Neuronal stem cell (in vitro differentiated cells): ENCODE measurements at regions not wholly inside any gene's neighbourhood (a gene's known extent, or its start where the extent isn't known, plus 50 kb on each side); places are given as distances from the start of the nearest gene placed in this dataset.
A peak's percentile ranks its signal among the peaks of the same experiment; 100 is the strongest.

Experiments
- DNase-seq: peaks from one replicate; pipeline ENCODE4 v3.0.0-alpha.2; 2013; ENCODE audit warnings: low spot score
- H2AFZ ChIP-seq: one replicate; pipeline ENCODE4 v1.6.1; 2013; ENCODE audit warnings: mild to moderate bottlenecking, low read length, inconsistent platforms
- H2AK5ac ChIP-seq: 2 replicates; pipeline ENCODE4 v1.6.1; 2013; ENCODE audit warnings: low read depth, mild to moderate bottlenecking, inconsistent platforms, low read length, moderate library complexity, mixed read lengths
- H2BK120ac ChIP-seq: 2 replicates; pipeline ENCODE4 v1.6.1; 2013; ENCODE audit warnings: low read depth, mild to moderate bottlenecking, inconsistent platforms, low read length, moderate library complexity, mixed read lengths
- H2BK12ac ChIP-seq: one replicate; pipeline ENCODE4 v1.6.1; 2013; ENCODE audit warnings: low read length, inconsistent platforms
- H2BK15ac ChIP-seq: 2 replicates; pipeline ENCODE4 v1.6.1; 2013; ENCODE audit warnings: mild to moderate bottlenecking, low read length, inconsistent platforms, mixed read lengths
- H2BK5ac ChIP-seq: one replicate; pipeline ENCODE4 v1.6.1; 2013; ENCODE audit warnings: inconsistent platforms, mild to moderate bottlenecking, low read length, moderate library complexity
- H3K14ac ChIP-seq: one replicate; pipeline ENCODE4 v1.6.1; 2013; ENCODE audit warnings: low read length, inconsistent platforms
- H3K18ac ChIP-seq: 2 replicates; pipeline ENCODE4 v1.6.1; 2013; ENCODE audit warnings: low read length, inconsistent platforms
- H3K23ac ChIP-seq: 2 replicates; pipeline ENCODE4 v1.6.1; 2013; ENCODE audit warnings: low read depth, mild to moderate bottlenecking, mixed read lengths, low read length, inconsistent platforms; ENCODE audit not compliant: poor library complexity
- H3K27ac ChIP-seq: replicated peaks from 3 replicates; pipeline ENCODE4 v1.5.1; 2013; ENCODE audit warnings: low read length, inconsistent platforms
- H3K27me3 ChIP-seq, 3 experiments: 2 replicates each; pipeline ENCODE4 v1.6.1; 2013; ENCODE audit warnings: low read length in 3 of 3, mild to moderate bottlenecking in 2 of 3, inconsistent platforms in 1 of 3, low read depth in 1 of 3, mixed read lengths in 1 of 3, moderate library complexity in 1 of 3; ENCODE audit not compliant: control insufficient read depth in 3 of 3, insufficient read depth in 3 of 3
- H3K36me3 ChIP-seq, 2 donors: replicated peaks in 1 of 2; 2 replicates each; pipeline ENCODE4 v1.6.1; 2013; ENCODE audit warnings: low read length in 2 of 2; ENCODE audit not compliant: control insufficient read depth in 2 of 2, insufficient read depth in 2 of 2
- H3K4ac ChIP-seq: 2 replicates; pipeline ENCODE4 v1.6.1; 2013; ENCODE audit warnings: inconsistent platforms, mild to moderate bottlenecking, low read length, moderate library complexity
- H3K4me1 ChIP-seq, 2 donors: 1 replicate in 1 of 2; 2 replicates in 1 of 2; pipeline ENCODE4 v1.6.1; 2013; ENCODE audit warnings: low read length in 2 of 2, low read depth in 1 of 2; ENCODE audit not compliant: control insufficient read depth in 2 of 2, insufficient read depth in 1 of 2
- H3K4me2 ChIP-seq: one replicate; pipeline ENCODE4 v1.6.1; 2013; ENCODE audit warnings: mild to moderate bottlenecking, low read length, inconsistent platforms; ENCODE audit not compliant: insufficient read depth, poor library complexity, severe bottlenecking
- H3K4me3 ChIP-seq, 2 donors: 2 replicates each; pipeline ENCODE4 v1.5.1; 2013; ENCODE audit warnings: low read length in 2 of 2, mild to moderate bottlenecking in 2 of 2, inconsistent platforms in 1 of 2, moderate library complexity in 1 of 2
- H3K79me1 ChIP-seq: one replicate; pipeline ENCODE4 v1.6.1; 2013; ENCODE audit warnings: low read depth, mild to moderate bottlenecking, inconsistent platforms, low read length, moderate library complexity
- H3K9ac ChIP-seq: one replicate; pipeline ENCODE4 v1.6.1; 2013; ENCODE audit warnings: mild to moderate bottlenecking, low read depth, low read length, inconsistent platforms; ENCODE audit not compliant: poor library complexity
- H3K9me3 ChIP-seq, 2 donors: replicated peaks in 1 of 2; 2 replicates each; pipeline versions ENCODE3 to v1.6.1; 2013; ENCODE audit warnings: low read length in 2 of 2, mild to moderate bottlenecking in 2 of 2, inconsistent platforms in 1 of 2, low read depth in 1 of 2, mixed read lengths in 1 of 2, moderate library complexity in 1 of 2; ENCODE audit not compliant: control insufficient read depth in 2 of 2, insufficient read depth in 1 of 2
- H4K8ac ChIP-seq: one replicate; pipeline ENCODE4 v1.6.1; 2013; ENCODE audit warnings: low read depth, mild to moderate bottlenecking, inconsistent platforms, low read length, moderate library complexity
- H4K91ac ChIP-seq: one replicate; pipeline ENCODE4 v1.6.1; 2013; ENCODE audit warnings: low read length, low read depth, mild to moderate bottlenecking, inconsistent platforms; ENCODE audit not compliant: poor library complexity
- WGBS, 2 donors: extraction: QIAGEN DNeasy Blood & Tissue Kit; methylation state at CpG; one replicate each; pipeline ENCODE4 v1.1.7; 2013; ENCODE audit warnings: missing lambda C conversion rate in 2 of 2, mixed read lengths in 1 of 2; ENCODE audit not compliant: insufficient read length in 2 of 2, insufficient replicate concordance in 1 of 2; ENCODE audit errors: extremely low coverage in 2 of 2; 5-methylcytosine and 5-hydroxymethylcytosine counted together

DNA sequence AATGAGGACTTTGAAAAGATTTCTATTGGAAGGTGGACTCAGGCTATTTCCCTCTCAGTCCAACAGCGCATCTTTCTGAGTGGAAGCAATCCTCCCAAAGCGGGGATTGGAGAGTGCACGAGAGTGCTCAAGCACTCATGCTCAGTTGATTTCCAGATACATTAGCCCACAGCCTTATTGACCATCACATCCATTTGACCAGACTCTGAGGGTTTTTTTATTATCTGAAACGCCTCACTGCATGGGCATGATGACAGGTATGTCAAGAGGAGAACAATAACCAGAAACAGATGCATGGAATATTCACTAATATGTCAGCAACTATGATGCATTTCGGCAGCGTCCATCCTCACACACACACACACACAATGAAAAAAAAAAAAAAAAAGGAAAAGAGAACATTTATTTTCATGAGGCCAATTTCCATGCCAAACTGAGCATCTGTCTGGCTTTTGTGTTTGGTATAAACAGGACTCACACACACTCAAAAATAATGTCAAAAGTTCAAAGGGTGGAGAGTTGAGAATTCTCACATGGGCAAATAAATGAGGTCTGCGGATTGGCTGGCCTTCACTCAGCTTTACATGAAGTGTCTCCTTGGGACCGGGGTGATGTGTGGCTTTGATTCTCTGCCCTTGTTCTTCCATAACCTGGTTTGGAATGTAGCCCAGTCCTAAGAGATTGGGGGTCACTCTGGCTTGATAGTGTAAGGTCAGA lies 371.6 kb downstream of the MCTP2 start:
- Histone ChIP-seq H3K27me3 (peaks cover 0 to 3% (median 0%) of the 10 kb centered on the region in 3 experiments), H2AFZ (no peak overlapping the region), H2BK12ac (no peak overlapping the region), H3K4me3 (no peak overlapping the region), H3K9ac (no peak overlapping the region), H3K23ac (no peak overlapping the region), H3K9me3 (no peaks in the 10 kb centered on the region), H4K8ac (no peak overlapping the region), H3K4ac (no peak overlapping the region), H3K4me1 (peaks cover 0 to 2% of the 10 kb centered on the region in 2 donors), H3K36me3 (no peaks in the 10 kb centered on the region), H2BK5ac (no peak overlapping the region), H3K79me1 (no peaks in the 10 kb centered on the region), H3K27ac (no peak overlapping the region), H2AK5ac (no peak overlapping the region), H3K4me2 (no peak overlapping the region), H3K18ac (no peak overlapping the region), H2BK15ac (no peak overlapping the region), H2BK120ac (no peak overlapping the region), H4K91ac (no peak overlapping the region), H3K14ac (no peak overlapping the region)
- DNase-seq, result no peak
- WGBS, 2 donors, result no CpG with 5 or more reads among the region's 8 CpGs

DNA sequence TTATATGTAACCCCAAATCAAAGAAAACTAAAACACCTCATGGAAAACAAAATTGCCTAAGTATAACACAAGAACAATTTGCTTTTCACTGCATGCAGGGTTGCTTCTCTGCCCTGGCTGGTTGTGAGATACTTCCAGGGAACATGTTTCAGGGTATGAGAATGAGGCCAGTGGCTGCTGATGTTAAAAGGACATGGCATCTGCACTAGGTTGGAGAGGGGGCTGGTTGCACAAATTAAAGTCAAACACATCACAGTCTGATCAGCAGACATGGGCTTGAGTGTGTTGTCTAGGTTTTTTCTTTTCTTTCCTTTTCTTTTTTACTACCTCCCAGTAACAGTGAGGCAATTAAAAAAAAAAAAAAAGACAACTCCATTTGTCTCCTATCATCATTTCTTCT lies 374.9 kb downstream of the MCTP2 start:
- no peak overlapping the region for H3K4ac ChIP-seq
- H4K91ac ChIP-seq, result no peak overlapping the region
- H3K36me3 ChIP-seq, result no peaks in the 10 kb centered on the region
- H3K4me3 ChIP-seq, result no peak overlapping the region
- H3K27ac ChIP-seq, result no peak overlapping the region
- H2AFZ ChIP-seq, result no peak overlapping the region
- no peak overlapping the region for H2BK12ac ChIP-seq
- no peaks in the 10 kb centered on the region for H3K4me1 ChIP-seq
- no peak overlapping the region for H3K18ac ChIP-seq
- no peak overlapping the region for H3K14ac ChIP-seq
- H3K9me3 ChIP-seq, result no peaks in the 10 kb centered on the region
- H2BK5ac ChIP-seq, result no peak overlapping the region
- H3K9ac ChIP-seq, result no peak overlapping the region
- no peaks in the 10 kb centered on the region for H3K79me1 ChIP-seq
- H3K23ac ChIP-seq, result no peak overlapping the region
- no peak overlapping the region for H4K8ac ChIP-seq
- no peak overlapping the region for H2AK5ac ChIP-seq
- no peaks in the 10 kb centered on the region for H3K27me3 ChIP-seq
- no peak overlapping the region for H2BK15ac ChIP-seq
- no peak overlapping the region for H3K4me2 ChIP-seq
- DNase-seq, result no peak
- H2BK120ac ChIP-seq, result no peak overlapping the region

GRCh38 chr15:94607176-94607654 lies 375.9 kb downstream of the MCTP2 start:
- H2BK12ac ChIP-seq, result no peak overlapping the region
- no peak overlapping the region for H3K14ac ChIP-seq
- no peak for DNase-seq
- no peaks in the 10 kb centered on the region for H3K36me3 ChIP-seq
- no peak overlapping the region for H3K23ac ChIP-seq
- no CpG with 5 or more reads among the region's 7 CpGs for WGBS, 2 donors
- no peak overlapping the region for H3K18ac ChIP-seq
- no peak overlapping the region for H3K4me3 ChIP-seq
- H3K27me3 ChIP-seq, result no peaks in the 10 kb centered on the region
- H3K27ac ChIP-seq, result no peak overlapping the region
- H4K91ac ChIP-seq, result no peak overlapping the region
- H3K9me3 ChIP-seq, result no peaks in the 10 kb centered on the region
- H2BK5ac ChIP-seq, result no peak overlapping the region
- no peak overlapping the region for H2BK15ac ChIP-seq
- H2BK120ac ChIP-seq, result no peak overlapping the region
- H2AFZ ChIP-seq, result peak overlapping the region; percentile 63
- H4K8ac ChIP-seq, result no peak overlapping the region
- H3K4me2 ChIP-seq, result no peak overlapping the region
- H3K4me1 ChIP-seq, result no peaks in the 10 kb centered on the region
- H2AK5ac ChIP-seq, result no peak overlapping the region
- H3K9ac ChIP-seq, result no peak overlapping the region
- H3K79me1 ChIP-seq, result no peaks in the 10 kb centered on the region
- no peak overlapping the region for H3K4ac ChIP-seq

DNA sequence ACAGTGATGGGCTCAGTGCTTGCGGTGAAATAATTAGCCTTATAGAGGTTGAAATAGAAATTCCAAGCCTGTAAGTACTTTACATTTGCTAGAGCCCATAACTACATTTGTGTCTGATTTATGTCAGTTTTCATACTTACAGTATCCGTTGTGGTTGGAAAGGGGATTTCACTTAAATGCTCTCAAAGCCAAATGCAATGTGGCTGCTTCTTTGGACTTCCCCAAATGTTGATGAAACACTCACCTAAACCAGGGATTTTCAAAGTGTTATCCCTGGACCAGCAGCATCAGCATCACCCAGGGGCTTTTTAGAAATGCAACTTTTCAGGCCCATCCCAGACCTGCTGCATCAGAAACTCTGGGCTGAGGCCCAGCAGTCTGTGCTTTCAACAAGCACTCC lies 378.7 kb downstream of the MCTP2 start:
- H2AFZ ChIP-seq, result no peak overlapping the region
- no peak overlapping the region for H2BK120ac ChIP-seq
- no CpG with 5 or more reads among the region's 2 CpGs for WGBS, 2 donors
- no peak overlapping the region for H3K18ac ChIP-seq
- H4K91ac ChIP-seq, result no peak overlapping the region
- no peaks in the 10 kb centered on the region for H3K4me1 ChIP-seq
- H3K27me3 ChIP-seq, result no peaks in the 10 kb centered on the region
- no peak overlapping the region for H4K8ac ChIP-seq
- no peaks in the 10 kb centered on the region for H3K9me3 ChIP-seq
- H3K4me2 ChIP-seq, result no peak overlapping the region
- H2BK5ac ChIP-seq, result no peak overlapping the region
- no peak overlapping the region for H3K4me3 ChIP-seq
- no peak overlapping the region for H3K23ac ChIP-seq
- H3K4ac ChIP-seq, result no peak overlapping the region
- no peak for DNase-seq
- no peak overlapping the region for H3K9ac ChIP-seq
- no peak overlapping the region for H3K27ac ChIP-seq
- no peak overlapping the region for H2BK12ac ChIP-seq
- no peaks in the 10 kb centered on the region for H3K79me1 ChIP-seq
- no peak overlapping the region for H2BK15ac ChIP-seq
- no peaks in the 10 kb centered on the region for H3K36me3 ChIP-seq
- no peak overlapping the region for H3K14ac ChIP-seq
- H2AK5ac ChIP-seq, result no peak overlapping the region
